NOMO-1 (cell line): ENCODE measurements at regions not wholly inside any gene's neighbourhood (a gene's known extent, or its start where the extent isn't known, plus 50 kb on each side); places are given as distances from the start of the nearest gene placed in this dataset.
A peak's percentile ranks its signal among the peaks of the same experiment; 100 is the strongest.
"Not testable (repeated sequence)": the region's sequence is repeated elsewhere in the genome, so short reads cannot be mapped to it uniquely, and the experiment has no call there.

ENCODE experiments used
- DNase-seq, 2 experiments: peaks; one replicate each; lab custom pipeline; 2025; ENCODE audit not compliant: unreplicated experiment in 2 of 2; lab: John Stamatoyannopoulos, UW

GRCh38 chr5:20890936-20891335 is 902.9 kb upstream of the CDH18 start:
- not testable (repeated sequence) for DNase-seq

GRCh38 chr5:20875726-20876125 is 887.7 kb upstream of the CDH18 start:
- not testable (repeated sequence) for DNase-seq

DNA sequence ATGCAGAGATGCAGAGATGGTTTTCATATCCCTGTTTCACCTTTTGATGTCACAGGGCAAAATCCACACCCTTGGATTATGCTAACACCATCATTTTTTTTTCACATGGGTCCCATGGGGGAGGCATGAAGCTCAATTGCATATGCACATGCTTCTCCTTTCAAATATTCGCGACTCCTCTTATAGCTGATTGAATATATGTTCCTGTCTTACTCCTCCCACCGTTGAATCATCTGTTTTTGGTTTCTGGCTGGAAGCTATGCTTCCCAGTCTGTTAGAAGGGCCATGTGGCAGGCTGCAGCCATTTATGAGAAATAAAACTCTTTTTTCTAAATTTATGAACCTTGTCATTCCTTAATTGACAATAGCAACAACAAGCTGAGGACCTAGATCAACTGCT is 877.9 kb upstream of the CDH18 start:
- not testable (repeated sequence) for DNase-seq

DNA sequence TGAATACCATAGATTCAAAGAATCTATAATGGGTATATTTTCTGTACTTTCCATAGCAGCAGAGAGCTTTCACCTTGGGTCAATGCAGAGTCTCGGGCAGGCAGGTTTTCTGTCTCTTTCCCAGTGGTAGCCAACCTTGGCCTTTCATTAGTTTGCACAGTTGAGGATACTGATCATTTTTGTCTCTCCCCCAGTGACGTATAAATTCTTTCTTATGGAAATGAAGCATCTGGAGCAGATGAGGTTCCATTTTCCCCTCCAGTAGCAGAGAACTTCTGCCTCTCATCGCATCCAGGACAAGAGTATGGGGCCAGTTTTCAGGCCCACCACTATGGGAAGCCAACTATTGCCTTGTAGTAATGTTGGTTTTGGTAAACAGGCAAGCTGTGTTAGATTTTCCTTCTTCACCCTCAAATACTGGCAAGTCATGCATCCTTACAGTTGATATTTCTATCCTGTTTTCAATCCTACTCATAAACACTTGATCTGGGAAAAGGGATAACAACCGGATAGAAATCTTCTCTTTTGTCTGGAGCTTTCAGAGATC is 845.2 kb upstream of the CDH18 start:
- DNase-seq = no peak

GRCh38 chr5:20832204-20833080 is 844.4 kb upstream of the CDH18 start:
- DNase-seq = no peak

DNA sequence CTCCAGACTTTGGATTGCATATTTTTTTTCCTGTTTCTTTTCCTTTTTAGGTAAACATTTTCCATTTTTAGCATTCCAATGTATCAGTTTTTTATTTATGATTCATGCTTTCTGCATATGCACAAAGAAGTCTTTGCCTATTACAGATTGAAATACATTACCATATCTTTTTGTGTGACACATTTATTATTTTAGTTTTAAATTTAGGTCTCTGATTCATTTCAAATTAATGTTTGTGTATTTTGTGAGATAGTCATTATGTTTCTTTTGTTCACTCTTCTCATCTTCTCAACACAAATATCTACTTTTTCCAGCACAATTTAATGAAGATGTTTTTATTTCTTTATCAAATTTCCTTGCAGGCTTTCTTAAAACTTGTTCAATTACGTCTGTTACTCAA is 838.0 kb upstream of the CDH18 start:
- not testable (repeated sequence) for DNase-seq

GRCh38 chr5:20797216-20797615 is 809.2 kb upstream of the CDH18 start:
- not testable (repeated sequence) for DNase-seq

DNA sequence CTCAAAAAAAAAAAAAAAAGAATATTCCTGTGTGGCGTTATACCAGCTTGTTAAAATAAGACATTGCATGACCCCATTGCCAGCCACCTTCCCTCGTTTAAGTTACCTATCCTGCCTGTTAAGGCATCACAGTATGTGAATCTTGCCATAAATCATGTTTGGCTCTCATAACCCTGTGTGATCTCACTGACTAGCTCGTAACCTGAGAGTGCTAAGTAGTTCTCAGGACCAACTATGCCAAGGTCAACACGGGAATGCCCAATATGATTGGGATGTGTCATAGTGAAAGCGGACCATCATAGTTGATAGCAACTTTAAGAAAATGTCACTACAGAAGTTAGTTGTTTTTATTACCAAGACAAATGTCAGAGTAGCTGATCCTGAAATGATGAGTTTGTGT is 796.8 kb upstream of the CDH18 start:
- DNase-seq = not testable (repeated sequence)

DNA sequence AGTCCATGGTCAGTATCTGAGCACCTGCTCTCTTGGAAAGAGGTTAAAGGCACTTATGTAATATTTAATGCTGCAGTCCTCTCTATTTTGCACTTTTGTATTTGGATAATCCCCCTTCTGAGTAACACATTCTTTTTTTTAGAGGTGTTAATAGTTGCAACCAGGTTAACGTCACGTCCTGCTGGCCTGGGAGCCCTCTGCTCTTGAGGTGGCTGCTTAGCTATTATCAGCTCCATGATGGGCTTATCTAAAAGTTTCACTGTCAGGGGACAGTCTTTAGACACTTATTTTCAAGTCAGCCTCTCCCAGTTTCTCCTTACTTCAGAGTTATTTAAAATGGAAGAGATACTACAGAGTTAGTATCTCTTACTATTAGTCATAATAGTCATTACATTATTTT is 795.5 kb upstream of the CDH18 start:
- not testable (repeated sequence) for DNase-seq

DNA sequence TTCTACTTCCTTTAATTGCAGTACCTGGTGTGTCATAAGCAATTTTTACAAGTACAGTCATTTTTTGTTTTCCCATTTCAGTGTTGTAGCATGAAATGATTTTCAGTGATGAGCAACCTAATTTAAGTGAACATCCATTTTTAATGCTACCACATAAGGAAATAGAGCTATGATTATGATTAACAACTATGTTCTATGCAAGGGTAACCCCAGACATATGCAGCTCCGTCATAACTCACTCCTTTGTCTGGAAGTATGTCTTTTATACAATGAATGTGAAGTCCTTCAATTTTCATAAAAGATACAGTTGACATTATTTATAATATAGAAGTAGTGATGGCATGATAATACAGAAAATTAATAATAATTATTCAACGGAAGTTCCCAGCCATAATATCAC is 783.3 kb upstream of the CDH18 start:
- DNase-seq = not testable (repeated sequence)

DNA sequence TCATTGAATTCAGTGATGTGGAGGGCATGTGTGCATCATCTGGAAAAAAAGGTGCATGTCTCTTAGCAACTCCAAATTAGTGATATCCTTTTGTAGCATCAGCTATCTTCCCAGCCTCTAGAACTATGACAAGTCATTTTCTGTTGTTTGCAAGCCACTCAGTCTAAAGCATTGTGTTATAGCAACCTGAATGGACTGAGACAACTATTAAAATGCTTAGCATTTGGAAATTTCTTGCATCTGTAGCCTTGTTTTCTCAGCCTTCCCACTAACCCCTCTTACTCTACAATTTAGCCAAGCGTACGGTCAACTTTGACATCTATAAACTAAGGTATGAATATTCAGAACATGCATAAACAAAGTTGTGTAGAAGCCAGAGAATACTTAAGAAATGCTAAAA is 777.1 kb upstream of the CDH18 start:
- not testable (repeated sequence) for DNase-seq

GRCh38 chr5:20759459-20759858 is 771.5 kb upstream of the CDH18 start:
- not testable (repeated sequence) for DNase-seq

GRCh38 chr5:20752179-20752578 is 764.2 kb upstream of the CDH18 start:
- not testable (repeated sequence) for DNase-seq

GRCh38 chr5:20735715-20736114 is 747.7 kb upstream of the CDH18 start:
- not testable (repeated sequence) for DNase-seq

DNA sequence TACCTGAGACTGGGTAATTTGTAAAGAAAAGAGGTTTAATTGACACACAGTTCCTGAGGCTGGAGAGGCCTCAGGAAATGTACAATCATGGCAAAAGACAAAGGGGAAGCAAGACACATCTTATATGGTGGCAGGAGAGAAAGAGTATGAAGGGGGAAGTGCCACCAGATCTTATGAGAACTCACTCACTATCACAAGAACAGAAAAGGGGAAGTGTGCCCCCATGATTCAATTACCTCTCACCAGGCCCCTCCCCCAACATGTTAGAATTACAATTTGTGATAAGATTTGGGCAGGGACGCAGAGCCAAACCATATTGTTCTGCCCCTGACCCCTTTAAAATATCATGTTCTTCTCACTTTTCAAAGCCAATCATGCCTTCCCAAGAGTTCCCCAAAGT is 744.2 kb upstream of the CDH18 start:
- DNase-seq = peak in 1 of 2 experiments; percentile 19

GRCh38 chr5:20721286-20721685 is 733.3 kb upstream of the CDH18 start:
- not testable (repeated sequence) for DNase-seq

- not testable (repeated sequence) for DNase-seq
Measured at GRCh38 chr5:20711520-20712155, 723.6 kb upstream of the CDH18 start.

GRCh38 chr5:20707634-20708033 is 719.6 kb upstream of the CDH18 start:
- not testable (repeated sequence) for DNase-seq

DNA sequence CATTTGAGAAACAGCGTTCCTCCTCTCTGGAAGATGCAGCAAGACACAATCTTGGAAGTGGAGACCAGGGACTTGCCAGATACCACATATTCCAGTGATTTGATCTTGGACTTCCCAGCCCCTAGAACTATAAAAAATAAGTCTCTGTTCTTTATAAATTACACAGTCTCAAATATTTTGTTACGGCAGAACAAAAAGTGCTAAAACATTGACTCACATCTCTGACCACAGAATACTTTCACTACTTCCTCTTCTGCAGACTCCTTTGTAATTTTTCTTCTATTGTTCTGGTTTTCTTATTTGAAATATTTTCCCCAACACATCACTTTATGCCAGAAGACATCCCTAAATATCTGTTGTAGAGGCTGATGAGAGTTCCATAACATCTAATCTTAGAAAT is 706.1 kb upstream of the CDH18 start:
- peak in 1 of 2 experiments; percentile 34 for DNase-seq

GRCh38 chr5:20692913-20693312 is 704.9 kb upstream of the CDH18 start:
- no peak for DNase-seq

DNA sequence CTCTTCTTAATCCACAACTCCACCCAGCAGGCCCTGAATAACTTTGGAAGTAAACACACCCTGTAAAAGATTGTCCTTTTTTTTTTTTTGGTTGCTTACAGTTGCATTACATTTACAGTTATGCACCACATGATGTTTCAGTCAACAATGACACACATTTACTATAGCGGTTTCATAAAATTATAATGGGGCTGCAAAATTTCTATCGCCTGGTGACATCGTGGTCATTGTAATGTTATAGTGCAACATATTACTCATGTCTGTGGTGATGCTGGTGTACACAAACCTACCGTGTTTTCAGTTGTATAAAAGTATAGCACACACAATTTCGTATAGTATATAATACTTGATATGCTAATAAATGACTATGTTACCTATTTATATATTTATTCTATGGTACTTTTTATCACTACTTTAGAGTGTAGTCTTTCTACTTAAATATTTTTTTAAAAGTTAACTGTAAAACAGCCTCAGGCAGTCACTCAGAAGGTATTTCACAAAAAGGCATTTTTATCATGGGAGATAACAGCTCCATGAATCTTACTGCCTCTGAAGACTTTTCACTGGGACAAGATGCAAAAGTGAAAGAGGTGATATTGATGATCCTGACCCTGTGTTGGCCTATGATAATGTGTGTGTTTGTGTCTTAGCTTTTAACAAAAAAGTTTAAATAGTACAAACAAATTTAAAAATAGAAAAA is 695.4 kb upstream of the CDH18 start:
- no peak for DNase-seq
